K562 (cell line): ENCODE measurements at regions not wholly inside any gene's neighbourhood (a gene's known extent, or its start where the extent isn't known, plus 50 kb on each side); places are given as distances from the start of the nearest gene placed in this dataset.

ENCODE experiments used
- CREB1 ChIP-seq, 2 experiments: sonication (generic) in 1 of 2; formaldehyde crosslinking in 1 of 2; IDR thresholded peaks; 2 replicates each; pipeline versions ENCODE4 v1.6.1 to v1.8.0; 2012 to 2022; ENCODE audit warnings: inconsistent platforms in 1 of 2, mild to moderate bottlenecking in 1 of 2, missing genetic modification reagents in 1 of 2, moderate library complexity in 1 of 2
- CTCF ChIP-seq, 3 experiments: IDR thresholded peaks in 2 of 3; conservative IDR thresholded peaks in 1 of 3; 2 replicates each; pipeline ENCODE4 v1.5.1; 2011 to 2012; ENCODE audit warnings: low read length in 3 of 3, mild to moderate bottlenecking in 3 of 3, control low read depth in 2 of 3, improper control_type of control experiment in 1 of 3, inconsistent platforms in 1 of 3, low read depth in 1 of 3, mixed read lengths in 1 of 3, moderate library complexity in 1 of 3; ENCODE audit not compliant: insufficient read depth in 2 of 3
- E2F3 ChIP-seq: fragments of 250-450 bp; sonication (Bioruptor Pico); IDR thresholded peaks from 2 replicates; pipeline ENCODE4 v1.4.0; 2020; ENCODE audit warnings: mild to moderate bottlenecking
- EGR1 ChIP-seq: fragments of 450-650 bp; conservative IDR thresholded peaks from 2 replicates; pipeline ENCODE4 v1.6.1; 2017; ENCODE audit warnings: mild to moderate bottlenecking
- EZH2 ChIP-seq: IDR thresholded peaks from 2 replicates; pipeline ENCODE4 v1.6.1; 2012; ENCODE audit warnings: low read depth, mild to moderate bottlenecking, inconsistent platforms, low read length, borderline replicate concordance
- FOXA3 ChIP-seq, 2 experiments: fragments of 450-650 bp in 1 of 2; sonication (generic) in 1 of 2; formaldehyde crosslinking; IDR thresholded peaks in 1 of 2; conservative IDR thresholded peaks in 1 of 2; 2 replicates each; pipeline versions ENCODE4 v1.4.0 to v1.8.0; 2020 to 2022; ENCODE audit warnings: mild to moderate bottlenecking in 2 of 2, missing genetic modification reagents in 1 of 2
- MLX ChIP-seq, 2 experiments: fragments of 450-650 bp in 1 of 2; sonication (generic) in 1 of 2; formaldehyde crosslinking; conservative IDR thresholded peaks; 2 replicates each; pipeline versions ENCODE4 v1.4.0 to v1.8.1; 2020 to 2022; ENCODE audit warnings: mild to moderate bottlenecking in 1 of 2, missing genetic modification reagents in 1 of 2
- NRF1 ChIP-seq, 2 experiments: fragments of 450-650 bp; IDR thresholded peaks in 1 of 2; conservative IDR thresholded peaks in 1 of 2; 2 replicates each; pipeline ENCODE4 v1.6.1; 2014; ENCODE audit warnings: mild to moderate bottlenecking in 2 of 2
- POLR2A ChIP-seq: fragments of 450-650 bp; conservative IDR thresholded peaks from 2 replicates; pipeline ENCODE4 v1.6.1; 2016
- SRSF3 ChIP-seq: fragments of 200-400 bp; formaldehyde crosslinking; IDR thresholded peaks from 2 replicates; pipeline ENCODE4 v1.6.1; 2016; ENCODE audit warnings: mild to moderate bottlenecking, low read length, moderate library complexity; ENCODE audit not compliant: insufficient read depth
- USF1 ChIP-seq: sonication (generic); formaldehyde crosslinking; IDR thresholded peaks from 2 replicates; pipeline ENCODE4 v1.9.0; 2022; ENCODE audit warnings: mild to moderate bottlenecking, missing genetic modification reagents
- ZNF146 ChIP-seq: IDR thresholded peaks from one replicate; pipeline ENCODE4 v1.6.1; 2018; ENCODE audit warnings: missing compliant biosample characterization; ENCODE audit not compliant: unreplicated experiment
- ZNF584 ChIP-seq: fragments of 200-800 bp; sonication (Bioruptor generic); IDR thresholded peaks from 2 replicates; pipeline ENCODE4 v1.6.1; 2016; ENCODE audit warnings: low read depth, mild to moderate bottlenecking, missing genetic modification characterization, missing compliant biosample characterization

DNA sequence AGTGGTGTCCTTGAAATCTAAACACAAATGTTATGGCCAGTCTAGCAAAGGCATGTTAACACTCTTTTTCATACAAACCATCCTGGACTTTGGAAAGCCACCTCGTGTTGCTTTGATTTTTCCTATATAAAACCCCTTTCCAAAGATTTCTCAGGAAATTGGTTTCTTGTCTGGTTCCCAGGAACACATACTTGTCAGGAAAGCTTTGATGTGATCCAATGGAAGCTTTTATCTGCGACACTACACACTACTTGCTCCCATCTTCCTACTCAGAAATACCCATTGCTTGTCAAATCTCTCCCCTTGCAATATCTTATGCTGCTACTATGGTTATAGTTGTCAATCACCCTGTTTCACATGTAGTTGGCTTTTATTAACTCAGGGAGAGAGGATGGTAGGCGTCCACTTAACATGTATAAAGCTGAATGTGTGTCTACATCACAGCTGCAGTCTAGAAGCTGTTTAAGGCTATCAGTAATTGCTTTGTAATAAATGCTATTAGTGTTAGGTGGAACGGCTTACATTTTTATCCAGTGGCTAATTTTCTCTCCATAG lies 189.6 kb downstream of the GPAM start:
- TF ChIP-seq FOXA3 (CRISPR knock-in tag; conservative IDR thresholded peaks at IDR 0.05 in 1 of 2, IDR thresholded peaks at IDR 0.05 in 1 of 2): no peak
- no peak for TF ChIP-seq CTCF (IDR thresholded peaks at IDR 0.05 in 2 of 3, conservative IDR thresholded peaks at IDR 0.05 in 1 of 3; ENCODE audit: insufficient read depth in 2 of 3, low read depth in 1 of 3, low read length in 3 of 3)
- no peak for TF ChIP-seq ZNF584
- TF ChIP-seq E2F3: no peak
- TF ChIP-seq NRF1 (conservative IDR thresholded peaks at IDR 0.05 in 1 of 2, IDR thresholded peaks at IDR 0.05 in 1 of 2): no peak
- no peak for TF ChIP-seq EGR1
- TF ChIP-seq EZH2: no peak
- no peak for TF ChIP-seq SRSF3
- TF ChIP-seq MLX (CRISPR knock-in tag; conservative IDR thresholded peaks at IDR 0.05): no peak
- TF ChIP-seq CREB1 (IDR thresholded peaks at IDR 0.05): no peak
- no peak for TF ChIP-seq CREB1 (CRISPR knock-in tag; IDR thresholded peaks at IDR 0.05)
- no peak for TF ChIP-seq POLR2A
- TF ChIP-seq USF1 (CRISPR knock-in tag): no peak
- no peak for TF ChIP-seq ZNF146 (CRISPR knock-in tag)
